WTC11 (cell line): ENCODE measurements at regions not wholly inside any gene's neighbourhood (a gene's known extent, or its start where the extent isn't known, plus 50 kb on each side); places are given as distances from the start of the nearest gene placed in this dataset.

ENCODE experiments used
- CREB1 ChIP-seq: sonication (generic); formaldehyde crosslinking; IDR thresholded peaks from 2 replicates; pipeline ENCODE4 v1.8.0; 2023; ENCODE audit warnings: mild to moderate bottlenecking, missing genetic modification reagents
- CREM ChIP-seq: sonication (generic); formaldehyde crosslinking; IDR thresholded peaks from 2 replicates; pipeline ENCODE4 v1.8.1; 2022; ENCODE audit warnings: mild to moderate bottlenecking, missing genetic modification reagents, moderate library complexity
- CTCF ChIP-seq: fragments of 200-600 bp; IDR thresholded peaks from 2 replicates; pipeline ENCODE4 v1.8.0; 2022; ENCODE audit warnings: antibody characterized with exemption
- ERG ChIP-seq: fragments of 250-450 bp; sonication (Bioruptor Pico); IDR thresholded peaks from 2 replicates; pipeline ENCODE4 v1.8.0; 2021; ENCODE audit warnings: mild to moderate bottlenecking
- IRF1 ChIP-seq: sonication (generic); formaldehyde crosslinking; IDR thresholded peaks from 2 replicates; pipeline ENCODE4 v1.8.0; 2023; ENCODE audit warnings: missing genetic modification reagents
- NR2C2 ChIP-seq: sonication (generic); formaldehyde crosslinking; IDR thresholded peaks from 2 replicates; pipeline ENCODE4 v1.8.0; 2022; ENCODE audit warnings: mild to moderate bottlenecking, missing genetic modification reagents
- PREB ChIP-seq: sonication (generic); formaldehyde crosslinking; IDR thresholded peaks from 2 replicates; pipeline ENCODE4 v1.8.1; 2022; ENCODE audit warnings: mild to moderate bottlenecking, missing genetic modification reagents, moderate library complexity, borderline replicate concordance
- RELA ChIP-seq: sonication (generic); formaldehyde crosslinking; IDR thresholded peaks from 2 replicates; pipeline ENCODE4 v1.8.1; 2022; ENCODE audit warnings: missing genetic modification reagents, mild to moderate bottlenecking, borderline replicate concordance
- SOX15 ChIP-seq: fragments of 250-450 bp; sonication (Bioruptor Pico); IDR thresholded peaks from 2 replicates; pipeline ENCODE4 v1.9.0; 2021; ENCODE audit warnings: mild to moderate bottlenecking
- TCF7 ChIP-seq: sonication (generic); formaldehyde crosslinking; IDR thresholded peaks from 2 replicates; pipeline ENCODE4 v1.8.0; 2022; ENCODE audit warnings: mild to moderate bottlenecking, low read depth, missing genetic modification reagents, moderate library complexity
- TF ChIP-seq, protein P1 (sequence below): sonication (generic); formaldehyde crosslinking; IDR thresholded peaks from 2 replicates; pipeline ENCODE4 v1.8.0; 2022; ENCODE audit warnings: mild to moderate bottlenecking, missing genetic modification reagents
- TF ChIP-seq, protein P2 (sequence below): sonication (generic); formaldehyde crosslinking; IDR thresholded peaks from 2 replicates; pipeline ENCODE4 v1.8.0; 2022; ENCODE audit warnings: mild to moderate bottlenecking, missing genetic modification reagents
- TF ChIP-seq, protein P3 (sequence below): fragments of 250-450 bp; sonication (Bioruptor Pico); IDR thresholded peaks from 2 replicates; pipeline ENCODE4 v2.1.2; 2022; ENCODE audit warnings: mild to moderate bottlenecking, moderate library complexity

- TF ChIP-seq TCF7 (CRISPR knock-in tag) (no peak), PREB (CRISPR knock-in tag) (no peak), CREM (CRISPR knock-in tag) (no peak), CTCF (no peak), CREB1 (no peak), SOX15 (CRISPR knock-in tag) (no peak), RELA (no peak), NR2C2 (CRISPR knock-in tag) (no peak), ERG (CRISPR knock-in tag) (no peak), IRF1 (CRISPR knock-in tag) (no peak)
- TF ChIP-seq, protein P1, sequence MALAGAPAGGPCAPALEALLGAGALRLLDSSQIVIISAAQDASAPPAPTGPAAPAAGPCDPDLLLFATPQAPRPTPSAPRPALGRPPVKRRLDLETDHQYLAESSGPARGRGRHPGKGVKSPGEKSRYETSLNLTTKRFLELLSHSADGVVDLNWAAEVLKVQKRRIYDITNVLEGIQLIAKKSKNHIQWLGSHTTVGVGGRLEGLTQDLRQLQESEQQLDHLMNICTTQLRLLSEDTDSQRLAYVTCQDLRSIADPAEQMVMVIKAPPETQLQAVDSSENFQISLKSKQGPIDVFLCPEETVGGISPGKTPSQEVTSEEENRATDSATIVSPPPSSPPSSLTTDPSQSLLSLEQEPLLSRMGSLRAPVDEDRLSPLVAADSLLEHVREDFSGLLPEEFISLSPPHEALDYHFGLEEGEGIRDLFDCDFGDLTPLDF (CRISPR knock-in tag) = no peak
- TF ChIP-seq, protein P2, sequence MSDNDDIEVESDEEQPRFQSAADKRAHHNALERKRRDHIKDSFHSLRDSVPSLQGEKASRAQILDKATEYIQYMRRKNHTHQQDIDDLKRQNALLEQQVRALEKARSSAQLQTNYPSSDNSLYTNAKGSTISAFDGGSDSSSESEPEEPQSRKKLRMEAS (CRISPR knock-in tag) = no peak
- TF ChIP-seq, protein P3, sequence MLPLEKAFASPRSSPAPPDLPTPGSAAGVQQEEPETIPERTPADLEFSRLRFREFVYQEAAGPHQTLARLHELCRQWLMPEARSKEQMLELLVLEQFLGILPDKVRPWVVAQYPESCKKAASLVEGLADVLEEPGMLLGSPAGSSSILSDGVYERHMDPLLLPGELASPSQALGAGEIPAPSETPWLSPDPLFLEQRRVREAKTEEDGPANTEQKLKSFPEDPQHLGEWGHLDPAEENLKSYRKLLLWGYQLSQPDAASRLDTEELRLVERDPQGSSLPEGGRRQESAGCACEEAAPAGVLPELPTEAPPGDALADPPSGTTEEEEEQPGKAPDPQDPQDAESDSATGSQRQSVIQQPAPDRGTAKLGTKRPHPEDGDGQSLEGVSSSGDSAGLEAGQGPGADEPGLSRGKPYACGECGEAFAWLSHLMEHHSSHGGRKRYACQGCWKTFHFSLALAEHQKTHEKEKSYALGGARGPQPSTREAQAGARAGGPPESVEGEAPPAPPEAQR (CRISPR knock-in tag) = no peak
Observed at GRCh38 chr4:116024954-116025708, 911.7 kb upstream of the NDST4 start.
